Right forelimb (tissue), 1 donor: ENCODE measurements at regions not wholly inside any gene's neighbourhood (a gene's known extent, or its start where the extent isn't known, plus 50 kb on each side); places are given as distances from the start of the nearest gene placed in this dataset.

Experiments
- DNase-seq: peaks from one replicate; pipeline ENCODE4 v3.0.0-alpha.2; 2018

GRCh38 chr4:133868856-133869255 lies 332.7 kb downstream of the PABPC4L start:
- DNase-seq = no peak

GRCh38 chr4:133866328-133866699 lies 335.3 kb downstream of the PABPC4L start:
- DNase-seq = no peak

GRCh38 chr4:133865612-133866327 lies 335.8 kb downstream of the PABPC4L start:
- no peak for DNase-seq

- no peak for DNase-seq
Measured at GRCh38 chr4:133863153-133863552, 338.4 kb downstream of the PABPC4L start.

- DNase-seq = no peak
Measured at GRCh38 chr4:133856731-133857355, 344.7 kb downstream of the PABPC4L start.

GRCh38 chr4:133855001-133855400 lies 346.6 kb downstream of the PABPC4L start:
- DNase-seq = no peak

GRCh38 chr4:133839326-133839725 lies 362.3 kb downstream of the PABPC4L start:
- DNase-seq = no peak

- no peak for DNase-seq
Measured at GRCh38 chr4:133823177-133823576, 378.4 kb downstream of the PABPC4L start.

- no peak for DNase-seq
Measured at GRCh38 chr4:133812954-133813353, 388.6 kb downstream of the PABPC4L start.

- no peak for DNase-seq
Measured at GRCh38 chr4:133812236-133812635, 389.4 kb downstream of the PABPC4L start.

- no peak for DNase-seq
Measured at GRCh38 chr4:133808151-133808550, 393.4 kb downstream of the PABPC4L start.

- no peak for DNase-seq
Measured at GRCh38 chr4:133803341-133803740, 398.2 kb downstream of the PABPC4L start.

- no peak for DNase-seq
Measured at GRCh38 chr4:133802359-133803140, 399.0 kb downstream of the PABPC4L start.

GRCh38 chr4:133801883-133802282 lies 399.7 kb downstream of the PABPC4L start:
- no peak for DNase-seq

- DNase-seq = no peak
Measured at GRCh38 chr4:133800966-133801365, 400.6 kb downstream of the PABPC4L start.

- DNase-seq = no peak
Measured at GRCh38 chr4:133799717-133800315, 401.8 kb downstream of the PABPC4L start.

- no peak for DNase-seq
Measured at GRCh38 chr4:133777661-133778060, 423.9 kb downstream of the PABPC4L start.

GRCh38 chr4:133776961-133777360 lies 424.6 kb downstream of the PABPC4L start:
- no peak for DNase-seq

GRCh38 chr4:133776503-133776902 lies 425.1 kb downstream of the PABPC4L start:
- no peak for DNase-seq

- no peak for DNase-seq
Measured at GRCh38 chr4:133775881-133776280, 425.7 kb downstream of the PABPC4L start.

GRCh38 chr4:133775469-133775868 lies 426.1 kb downstream of the PABPC4L start:
- DNase-seq = no peak

- no peak for DNase-seq
Measured at GRCh38 chr4:133759428-133759827, 442.2 kb downstream of the PABPC4L start.

GRCh38 chr4:133741766-133742165 lies 459.8 kb downstream of the PABPC4L start:
- DNase-seq = no peak

- DNase-seq = no peak
Measured at GRCh38 chr4:133720001-133720400, 481.6 kb downstream of the PABPC4L start.
